ENCODE measurements at regions not wholly inside any gene's neighbourhood (a gene's known extent, or its start where the extent isn't known, plus 50 kb on each side); places are given as distances from the start of the nearest gene placed in this dataset.

- TF ChIP-seq ZFP3 (CRISPR knock-in tag; IDR thresholded peaks at IDR 0.05) (no peak), OSR1 (CRISPR knock-in tag; IDR thresholded peaks at IDR 0.05) (no peak), POU6F1 (CRISPR knock-in tag; IDR thresholded peaks at IDR 0.05; ENCODE audit: borderline replicate concordance, low read depth) (no peak), ZNF70 (CRISPR knock-in tag; IDR thresholded peaks at IDR 0.05) (no peak), PPARA (CRISPR knock-in tag; IDR thresholded peaks at IDR 0.05; ENCODE audit: borderline replicate concordance) (no peak), PATZ1 (CRISPR knock-in tag; IDR thresholded peaks at IDR 0.05; ENCODE audit: borderline replicate concordance) (no peak), TSHZ2 (CRISPR knock-in tag; IDR thresholded peaks at IDR 0.05) (no peak), BACH2 (CRISPR knock-in tag; IDR thresholded peaks at IDR 0.05; ENCODE audit: borderline replicate concordance) (no peak), ESRRG (CRISPR knock-in tag; IDR thresholded peaks at IDR 0.05) (no peak), ZNF565 (CRISPR knock-in tag; conservative IDR thresholded peaks at IDR 0.05; ENCODE audit: low read depth) (no peak), CSRNP3 (CRISPR knock-in tag; IDR thresholded peaks at IDR 0.05) (no peak), RARB (CRISPR knock-in tag; IDR thresholded peaks at IDR 0.05) (no peak), ISL1 (CRISPR knock-in tag; IDR thresholded peaks at IDR 0.05) (no peak), GLIS3 (CRISPR knock-in tag; IDR thresholded peaks at IDR 0.05) (no peak), TOX (CRISPR knock-in tag; IDR thresholded peaks at IDR 0.05; ENCODE audit: borderline replicate concordance) (no peak), CSDC2 (CRISPR knock-in tag; IDR thresholded peaks at IDR 0.05) (no peak), ZFP30 (CRISPR knock-in tag; IDR thresholded peaks at IDR 0.05) (no peak)
- no peak for ATAC-seq
These were observed 75.0 kb upstream of the CCDC160 start for GRCh38 chrX:134162032-134162431.

- ATAC-seq, result no peak
- TF ChIP-seq TCF4 (CRISPR knock-in tag; IDR thresholded peaks at IDR 0.05; ENCODE audit: borderline replicate concordance) (no peak), ZFP3 (CRISPR knock-in tag; IDR thresholded peaks at IDR 0.05) (no peak), TSHZ2 (CRISPR knock-in tag; IDR thresholded peaks at IDR 0.05) (no peak), TOX (CRISPR knock-in tag; IDR thresholded peaks at IDR 0.05; ENCODE audit: borderline replicate concordance) (no peak), CSRNP3 (CRISPR knock-in tag; IDR thresholded peaks at IDR 0.05) (no peak)
These were observed 73.1 kb upstream of the CCDC160 start for GRCh38 chrX:134163836-134164235.
